A673 (cell line): ENCODE measurements at regions not wholly inside any gene's neighbourhood (a gene's known extent, or its start where the extent isn't known, plus 50 kb on each side); places are given as distances from the start of the nearest gene placed in this dataset.

Experiments used
- BruUV-seq: library from RNA; stranded (reverse); fragments of 400-500 nt; replicated peaks from 2 replicates; lab custom pipeline; 2021; lab: Mats Ljungman, UMichigan
- CTCF ChIA-PET: fragments of 300-600 bp; sonication (Branson Sonifier 250); formaldehyde crosslinking; loops from one replicate; lab custom pipeline; 2022; ENCODE audit warnings: antibody characterized with exemption; lab: Charles Lee
- POLR2A ChIA-PET: fragments of 300-600 bp; sonication (Branson Sonifier 250); formaldehyde crosslinking; loops from one replicate; lab custom pipeline; 2022; ENCODE audit warnings: antibody characterized with exemption; ENCODE audit not compliant: low non-redundant PET; lab: Charles Lee
- DNase-seq: peaks from one replicate; pipeline ENCODE4 v3.0.0-alpha.2; 2015; ENCODE audit warnings: low spot score
- H3K27ac ChIP-seq: fragments of 200-600 bp; sonication (generic); 2 replicates; pipeline ENCODE4 v1.5.1; 2016; ENCODE audit warnings: mixed run types, low read depth, mild to moderate bottlenecking, mixed read lengths, antibody characterized with exemption, low read length; ENCODE audit not compliant: poor library complexity, severe bottlenecking
- H3K27me3 ChIP-seq: fragments of 200-600 bp; sonication (generic); replicated peaks from 2 replicates; pipeline ENCODE4 v1.6.1; 2017; ENCODE audit warnings: mixed run types, low read depth, mild to moderate bottlenecking, mixed read lengths, antibody characterized with exemption, low read length; ENCODE audit not compliant: insufficient read depth, poor library complexity
- H3K36me3 ChIP-seq: fragments of 200-600 bp; sonication (generic); 2 replicates; pipeline ENCODE4 v1.6.1; 2016; ENCODE audit warnings: mixed run types, mild to moderate bottlenecking, mixed read lengths, antibody characterized with exemption, low read length; ENCODE audit not compliant: insufficient read depth, poor library complexity, severe bottlenecking
- H3K4me1 ChIP-seq: fragments of 200-600 bp; sonication (generic); 2 replicates; pipeline ENCODE4 v1.6.1; 2017; ENCODE audit warnings: mixed run types, mild to moderate bottlenecking, mixed read lengths, antibody characterized with exemption, low read length; ENCODE audit not compliant: insufficient read depth, poor library complexity, severe bottlenecking
- H3K4me3 ChIP-seq: fragments of 200-600 bp; sonication (generic); 2 replicates; pipeline ENCODE4 v1.5.1; 2016; ENCODE audit warnings: low read depth, mixed run types, mild to moderate bottlenecking, mixed read lengths, low read length; ENCODE audit not compliant: poor library complexity, severe bottlenecking
- H3K9me3 ChIP-seq: fragments of 200-600 bp; sonication (generic); 2 replicates; pipeline ENCODE4 v1.6.1; 2016; ENCODE audit warnings: mixed run types, low read depth, mild to moderate bottlenecking, mixed read lengths, antibody characterized with exemption, low read length; ENCODE audit not compliant: poor library complexity, severe bottlenecking
- EZH2 ChIP-seq: fragments of 200-600 bp; sonication (generic); IDR thresholded peaks from 2 replicates; pipeline ENCODE4 v1.6.1; 2017; ENCODE audit warnings: borderline replicate concordance, low read depth, mild to moderate bottlenecking, mixed read lengths, antibody characterized with exemption, low read length; ENCODE audit not compliant: poor library complexity, severe bottlenecking
- intact Hi-C: fragments of 100-400 bp; cut with micrococcal nuclease; formaldehyde crosslinking; loops from one replicate; pipeline ENCODE4 v1.10.0; 2022; ENCODE audit not compliant: unreplicated experiment
- TF ChIP-seq, protein P1 (sequence below): fragments of 300-800, 200-600 bp; sonication (generic); conservative IDR thresholded peaks from 2 replicates; pipeline ENCODE4 v1.5.1; 2017; ENCODE audit warnings: low read depth, mild to moderate bottlenecking, antibody characterized with exemption, low read length, moderate library complexity, mixed read lengths

DNA sequence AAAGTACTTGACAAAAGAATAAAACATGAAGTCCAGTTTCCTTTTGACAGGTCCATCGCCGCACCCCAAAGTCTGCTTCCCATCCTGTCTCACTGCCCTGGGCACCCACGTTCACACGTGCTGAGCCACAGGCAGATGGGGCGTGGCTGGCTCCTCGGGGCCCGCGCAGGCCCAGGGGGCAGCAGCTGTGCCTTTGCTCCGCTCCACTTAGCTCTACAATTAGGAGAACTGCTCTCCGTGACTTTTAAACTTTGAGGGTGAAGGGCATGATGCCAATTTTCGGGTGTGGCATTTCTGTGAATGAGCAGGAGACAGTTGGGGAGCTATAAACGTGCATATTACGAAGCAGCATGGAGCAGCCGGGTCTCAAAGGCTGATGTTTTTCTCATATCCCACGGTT, 152.4 kb downstream of the TDRD15 start:
- BruUV-seq: no TSS peak
- no peaks in the 10 kb centered on the region for H3K4me1 ChIP-seq
- no peaks in the 10 kb centered on the region for H3K9me3 ChIP-seq
- no peak overlapping the region for H3K4me3 ChIP-seq
- intact Hi-C loops: no loop called here
- H3K36me3 ChIP-seq: no peaks in the 10 kb centered on the region
- ChIA-PET POLR2A (no interaction called here), CTCF (no interaction called here)
- H3K27me3 ChIP-seq: peaks cover 32% of the 10 kb centered on the region
- DNase-seq: no peak
- TF ChIP-seq, protein P1, sequence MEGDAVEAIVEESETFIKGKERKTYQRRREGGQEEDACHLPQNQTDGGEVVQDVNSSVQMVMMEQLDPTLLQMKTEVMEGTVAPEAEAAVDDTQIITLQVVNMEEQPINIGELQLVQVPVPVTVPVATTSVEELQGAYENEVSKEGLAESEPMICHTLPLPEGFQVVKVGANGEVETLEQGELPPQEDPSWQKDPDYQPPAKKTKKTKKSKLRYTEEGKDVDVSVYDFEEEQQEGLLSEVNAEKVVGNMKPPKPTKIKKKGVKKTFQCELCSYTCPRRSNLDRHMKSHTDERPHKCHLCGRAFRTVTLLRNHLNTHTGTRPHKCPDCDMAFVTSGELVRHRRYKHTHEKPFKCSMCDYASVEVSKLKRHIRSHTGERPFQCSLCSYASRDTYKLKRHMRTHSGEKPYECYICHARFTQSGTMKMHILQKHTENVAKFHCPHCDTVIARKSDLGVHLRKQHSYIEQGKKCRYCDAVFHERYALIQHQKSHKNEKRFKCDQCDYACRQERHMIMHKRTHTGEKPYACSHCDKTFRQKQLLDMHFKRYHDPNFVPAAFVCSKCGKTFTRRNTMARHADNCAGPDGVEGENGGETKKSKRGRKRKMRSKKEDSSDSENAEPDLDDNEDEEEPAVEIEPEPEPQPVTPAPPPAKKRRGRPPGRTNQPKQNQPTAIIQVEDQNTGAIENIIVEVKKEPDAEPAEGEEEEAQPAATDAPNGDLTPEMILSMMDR: no peak
- TF ChIP-seq EZH2: no peak
- no peak overlapping the region for H3K27ac ChIP-seq

GRCh38 chr2:21277068-21278056, 153.6 kb downstream of the TDRD15 start:
- DNase-seq: no peak
- Histone ChIP-seq H3K9me3 (no peaks in the 10 kb centered on the region), H3K27me3 (peaks cover 27% of the 10 kb centered on the region), H3K4me1 (no peaks in the 10 kb centered on the region), H3K27ac (no peak overlapping the region), H3K36me3 (no peaks in the 10 kb centered on the region), H3K4me3 (no peak overlapping the region)
- POLR2A ChIA-PET: interaction anchor here (0.6 kb wide), 1 partner anchor 58 kb away, joined by 3 read pairs; no protein-coding TSS in a partner anchor
- CTCF ChIA-PET: no interaction called here
- no TSS peak for BruUV-seq
- TF ChIP-seq EZH2: no peak
- TF ChIP-seq, protein P1: no peak
- intact Hi-C loops: no loop called here

DNA sequence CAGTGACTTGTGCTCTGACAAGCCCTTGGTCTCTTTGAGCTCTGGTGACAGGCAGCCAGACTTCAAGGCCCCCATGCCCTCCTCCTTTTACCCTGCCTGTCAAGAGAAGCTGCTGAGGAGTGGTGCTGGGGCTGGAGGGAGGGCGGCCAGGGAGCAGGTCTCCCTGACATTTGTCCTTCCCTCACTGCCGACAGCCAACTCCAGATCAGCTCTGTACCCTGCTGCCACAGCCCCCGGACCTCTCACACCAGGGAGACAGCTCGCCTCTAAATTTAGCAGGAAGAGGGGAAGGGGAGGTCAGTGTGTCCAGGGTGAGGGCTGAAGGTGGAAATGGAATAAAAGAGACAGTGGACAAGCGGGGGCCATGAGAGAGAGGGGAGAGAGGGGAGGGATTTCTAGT, 155.8 kb downstream of the TDRD15 start:
- H3K27ac ChIP-seq: no peak overlapping the region
- BruUV-seq: no TSS peak
- H3K27me3 ChIP-seq: peaks cover 27% of the 10 kb centered on the region
- H3K36me3 ChIP-seq: no peaks in the 10 kb centered on the region
- no peak overlapping the region for H3K4me3 ChIP-seq
- no peak for DNase-seq
- CTCF ChIA-PET: no interaction called here
- TF ChIP-seq, protein P1: no peak
- TF ChIP-seq EZH2: no peak
- H3K9me3 ChIP-seq: no peaks in the 10 kb centered on the region
- POLR2A ChIA-PET: no interaction called here
- intact Hi-C loops: no loop called here
- no peaks in the 10 kb centered on the region for H3K4me1 ChIP-seq
